ENCODE measurements at regions not wholly inside any gene's neighbourhood (a gene's known extent, or its start where the extent isn't known, plus 50 kb on each side); places are given as distances from the start of the nearest gene placed in this dataset.
A peak's percentile ranks its signal among the peaks of the same experiment; 100 is the strongest.
"Not testable (repeated sequence)": the region's sequence is repeated elsewhere in the genome, so short reads cannot be mapped to it uniquely, and the experiment has no call there.

- H3K9me3 ChIP-seq (replicated peaks) = no peaks in the 10 kb centered on the region
These were observed 200.9 kb upstream of the USP9Y start for GRCh38 chrY:12500096-12500495.

DNA sequence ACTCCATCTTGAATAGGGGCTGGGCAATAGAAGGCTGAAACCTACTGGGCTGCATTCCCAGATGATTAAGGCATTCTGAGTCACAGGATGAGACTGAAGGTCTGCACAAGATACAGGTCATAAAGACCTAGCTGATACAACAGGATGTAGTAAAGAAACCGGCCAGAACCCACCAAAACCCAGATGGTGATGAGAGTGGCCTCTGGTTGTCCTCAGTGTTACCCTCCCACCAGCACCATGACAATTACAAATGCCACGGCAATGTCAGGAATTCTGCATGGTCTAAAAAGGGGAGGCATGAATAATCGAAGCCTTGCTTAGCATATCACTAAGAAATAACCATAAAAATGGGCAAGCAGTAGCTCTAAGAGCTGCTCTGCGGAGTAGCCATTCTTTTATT is 197.0 kb upstream of the USP9Y start:
- peak; percentile 4 to 42 for DNase-seq (ENCODE audit: low read depth in 1 of 2, low spot score in 2 of 2)
- not testable (repeated sequence) for H3K4me3 ChIP-seq; H3K27me3 ChIP-seq (replicated peaks); H3K9me3 ChIP-seq (replicated peaks); H3K4me1 ChIP-seq (replicated peaks); H3K27ac ChIP-seq; H3K36me3 ChIP-seq

More at GRCh38 chrY:12500096-12500495, 200.9 kb upstream of the USP9Y start:
- Histone ChIP-seq H3K4me1 (replicated peaks) (no peaks in the 10 kb centered on the region), H3K27me3 (replicated peaks) (no peaks in the 10 kb centered on the region), H3K27ac (no peak overlapping the region), H3K36me3 (no peaks in the 10 kb centered on the region), H3K4me3 (no peak overlapping the region)
- no peak for DNase-seq (ENCODE audit: low read depth in 1 of 2, low spot score in 2 of 2)

- DNase-seq (ENCODE audit: low read depth in 1 of 2, low spot score in 2 of 2) = no peak
- H3K4me3 ChIP-seq = no peak overlapping the region
- H3K27me3 ChIP-seq (replicated peaks) = no peaks in the 10 kb centered on the region
- H3K4me1 ChIP-seq (replicated peaks) = no peaks in the 10 kb centered on the region
- H3K27ac ChIP-seq = no peak overlapping the region
- no peaks in the 10 kb centered on the region for H3K9me3 ChIP-seq (replicated peaks)
- H3K36me3 ChIP-seq = no peaks in the 10 kb centered on the region
These were observed 183.7 kb upstream of the USP9Y start for GRCh38 chrY:12517338-12517737.

GRCh38 chrY:12525206-12525605 is 175.8 kb upstream of the USP9Y start:
- Histone ChIP-seq H3K4me3 (no peak overlapping the region), H3K4me1 (replicated peaks) (no peaks in the 10 kb centered on the region), H3K27me3 (replicated peaks) (no peaks in the 10 kb centered on the region), H3K9me3 (replicated peaks) (no peaks in the 10 kb centered on the region), H3K36me3 (no peaks in the 10 kb centered on the region), H3K27ac (no peak overlapping the region)
- no peak for DNase-seq (ENCODE audit: low read depth in 1 of 2, low spot score in 2 of 2)

DNA sequence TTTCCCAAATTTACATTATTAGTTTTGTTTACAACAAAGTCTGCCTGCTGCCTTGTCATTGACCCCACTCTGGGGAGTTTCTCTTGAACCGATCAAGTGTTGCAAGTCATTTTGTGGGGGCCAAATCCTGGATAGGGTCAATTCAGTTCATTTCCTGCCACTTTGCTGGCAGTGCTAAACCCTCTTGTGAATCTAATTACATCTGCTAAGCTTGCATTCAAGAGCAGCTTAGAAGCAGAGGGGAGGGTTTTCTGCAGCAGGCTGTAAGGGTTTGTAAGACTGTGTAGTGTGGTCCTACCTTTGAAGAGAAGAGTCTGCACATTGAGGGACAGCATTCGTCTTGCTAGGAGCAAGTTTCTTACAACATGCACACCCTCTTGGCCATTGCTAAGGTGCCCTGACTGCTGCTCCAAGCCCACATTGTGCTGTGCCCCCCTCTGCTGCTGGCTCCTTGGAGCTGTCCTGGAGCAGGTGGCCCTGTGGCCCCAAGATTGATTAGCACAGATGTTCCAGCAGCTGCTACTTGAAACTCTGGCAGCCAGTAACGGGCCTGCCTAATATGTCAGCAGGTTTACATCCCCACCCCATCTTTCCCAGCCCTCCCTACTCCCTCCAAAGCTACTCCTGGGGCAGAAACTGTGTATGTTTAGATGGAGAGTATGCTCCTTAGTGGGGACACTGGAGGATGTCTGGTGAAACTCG is 174.5 kb upstream of the USP9Y start:
- H3K4me1 ChIP-seq (replicated peaks) = peaks cover 6% of the 10 kb centered on the region
- H3K27ac ChIP-seq = no peak overlapping the region
- no peaks in the 10 kb centered on the region for H3K9me3 ChIP-seq (replicated peaks)
- no peak overlapping the region for H3K4me3 ChIP-seq
- no peaks in the 10 kb centered on the region for H3K27me3 ChIP-seq (replicated peaks)
- no peak for DNase-seq (ENCODE audit: low read depth in 1 of 2, low spot score in 2 of 2)
- no peaks in the 10 kb centered on the region for H3K36me3 ChIP-seq

DNA sequence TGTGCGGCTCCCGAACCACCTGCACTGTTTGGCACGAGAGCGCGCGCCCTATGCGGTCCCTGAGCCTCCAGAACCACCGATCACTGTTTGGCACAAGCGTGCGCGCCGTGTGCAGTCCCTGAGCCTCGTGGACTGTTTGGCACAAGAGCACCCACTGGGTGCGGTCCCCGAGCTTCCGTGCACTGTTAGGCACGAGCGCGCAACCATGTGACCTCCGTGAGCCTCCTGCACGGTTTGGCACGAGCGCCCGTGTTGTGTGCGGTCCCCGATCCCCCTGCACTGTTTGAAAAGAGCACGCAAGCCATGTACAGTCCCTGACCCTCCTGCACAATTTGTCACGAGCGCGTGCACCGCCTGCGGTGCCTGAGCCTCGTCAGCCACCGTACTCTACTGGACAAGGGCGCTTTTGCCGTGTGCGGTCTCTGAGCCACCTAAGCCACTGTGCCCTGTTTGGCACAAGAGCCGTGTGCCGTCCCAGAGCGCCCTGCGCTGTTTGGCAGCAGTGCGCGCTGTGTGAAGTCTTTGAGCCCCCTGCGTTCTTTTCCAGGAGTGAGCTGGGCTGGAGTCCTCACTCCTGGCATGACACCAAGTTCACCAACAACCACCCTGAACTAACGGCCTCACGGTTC is 163.7 kb upstream of the USP9Y start:
- Histone ChIP-seq H3K27me3 (replicated peaks) (no peaks in the 10 kb centered on the region), H3K9me3 (replicated peaks) (no peaks in the 10 kb centered on the region), H3K4me3 (peak overlapping the region; percentile 38), H3K4me1 (replicated peaks) (peaks cover 9% of the 10 kb centered on the region), H3K36me3 (no peaks in the 10 kb centered on the region), H3K27ac (no peak overlapping the region)
- peak; percentile 43 to 46 for DNase-seq (ENCODE audit: low read depth in 1 of 2, low spot score in 2 of 2)

DNA sequence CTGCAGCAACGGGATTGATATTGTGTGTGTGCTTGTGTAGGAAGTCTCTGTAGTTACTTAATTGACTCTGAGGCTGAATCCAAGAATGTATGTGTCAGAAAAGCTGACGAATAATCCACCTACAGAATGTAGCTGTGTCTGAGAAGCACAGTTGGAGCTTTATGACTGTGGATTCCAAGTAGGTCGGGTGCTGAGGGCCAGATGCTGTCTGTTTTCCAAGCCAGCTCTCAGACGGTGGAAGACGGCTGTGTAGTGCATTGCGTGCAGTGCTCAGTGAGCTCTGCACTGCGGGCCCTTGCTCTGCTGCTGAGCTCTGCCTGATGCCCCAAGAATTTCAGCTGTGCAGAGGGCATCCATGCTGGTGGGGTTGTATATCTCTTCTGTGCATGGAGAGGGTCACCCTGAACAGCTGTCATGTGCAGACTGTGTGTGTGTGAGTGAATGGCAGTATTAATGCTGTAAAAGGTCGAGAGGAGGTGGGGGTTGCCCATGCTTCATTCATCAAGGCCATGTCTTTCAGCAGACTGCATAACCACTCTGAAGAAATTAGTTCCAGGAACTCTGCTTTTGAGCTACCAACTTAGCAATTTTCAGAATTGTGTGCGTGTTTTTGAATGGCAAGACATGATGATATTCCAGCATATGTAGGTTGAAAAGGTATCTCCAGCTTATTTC is 154.1 kb upstream of the USP9Y start:
- peaks cover 5% of the 10 kb centered on the region for H3K4me1 ChIP-seq (replicated peaks)
- no peaks in the 10 kb centered on the region for H3K27me3 ChIP-seq (replicated peaks)
- no peaks in the 10 kb centered on the region for H3K36me3 ChIP-seq
- no peak overlapping the region for H3K4me3 ChIP-seq
- no peak overlapping the region for H3K27ac ChIP-seq
- no peaks in the 10 kb centered on the region for H3K9me3 ChIP-seq (replicated peaks)
- no peak for DNase-seq (ENCODE audit: low read depth in 1 of 2, low spot score in 2 of 2)

GRCh38 chrY:12552471-12553283 is 148.4 kb upstream of the USP9Y start:
- Histone ChIP-seq H3K9me3 (replicated peaks) (no peaks in the 10 kb centered on the region), H3K27me3 (replicated peaks) (no peaks in the 10 kb centered on the region), H3K4me1 (replicated peaks) (peaks cover 39% of the 10 kb centered on the region), H3K27ac (peak overlapping the region; percentile 72), H3K4me3 (no peak overlapping the region), H3K36me3 (no peaks in the 10 kb centered on the region)
- DNase-seq (ENCODE audit: low read depth in 1 of 2, low spot score in 2 of 2) = peak; percentile 84 to 90

- H3K9me3 ChIP-seq (replicated peaks) = no peaks in the 10 kb centered on the region
- peak in 1 of 2 experiments; percentile 31 for DNase-seq (ENCODE audit: low read depth in 1 of 2, low spot score in 2 of 2)
- no peaks in the 10 kb centered on the region for H3K36me3 ChIP-seq
- H3K27me3 ChIP-seq (replicated peaks) = no peaks in the 10 kb centered on the region
- peak overlapping the region; percentile 72 for H3K27ac ChIP-seq
- peaks cover 39% of the 10 kb centered on the region for H3K4me1 ChIP-seq (replicated peaks)
- H3K4me3 ChIP-seq = no peak overlapping the region
These were observed 147.1 kb upstream of the USP9Y start for GRCh38 chrY:12553909-12554308.

DNA sequence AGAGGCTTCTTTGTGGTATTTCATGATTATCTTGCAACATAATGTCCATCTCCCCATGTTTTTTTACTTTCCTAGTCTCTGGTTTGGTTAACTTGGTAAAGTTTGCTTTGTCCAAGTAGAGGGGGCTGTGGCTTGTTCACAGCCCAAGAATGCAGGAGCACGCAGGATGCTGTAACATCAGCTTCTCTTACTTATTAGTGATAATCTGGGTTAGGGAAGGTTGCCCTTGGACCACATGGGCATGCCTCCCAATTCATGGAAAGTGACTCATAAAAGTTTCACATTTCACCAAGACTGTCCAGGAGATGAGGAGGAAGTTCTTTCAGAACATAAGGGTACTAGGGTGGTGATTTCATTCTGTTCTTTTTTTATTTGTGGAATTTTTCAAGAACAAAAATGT is 146.0 kb upstream of the USP9Y start:
- H3K4me3 ChIP-seq = no peak overlapping the region
- no peaks in the 10 kb centered on the region for H3K36me3 ChIP-seq
- H3K27me3 ChIP-seq (replicated peaks) = no peaks in the 10 kb centered on the region
- H3K9me3 ChIP-seq (replicated peaks) = no peaks in the 10 kb centered on the region
- DNase-seq (ENCODE audit: low read depth in 1 of 2, low spot score in 2 of 2) = peak; percentile 57 to 59
- H3K27ac ChIP-seq = peak overlapping the region; percentile 72
- peaks cover 39% of the 10 kb centered on the region for H3K4me1 ChIP-seq (replicated peaks)

DNA sequence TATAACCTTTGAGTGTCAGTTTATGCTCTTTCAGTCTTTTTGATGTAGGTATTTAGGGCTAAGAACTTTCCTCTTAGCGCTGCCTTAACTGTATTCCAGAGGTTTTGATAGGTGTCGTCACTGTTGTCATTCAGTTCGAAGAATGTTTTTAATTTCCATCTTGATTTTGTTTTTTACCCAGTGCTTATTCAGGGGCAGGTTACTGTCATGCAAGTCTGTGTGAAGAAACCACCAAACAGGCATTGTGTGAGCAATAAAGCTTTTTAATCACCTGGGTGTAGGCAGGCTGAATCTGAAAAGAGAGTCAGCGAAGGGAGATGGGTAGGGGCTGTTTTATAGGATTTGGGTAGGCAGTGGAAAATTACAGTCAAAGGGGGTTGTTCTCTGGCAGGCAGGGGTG is 142.0 kb upstream of the USP9Y start:
- Histone ChIP-seq H3K27me3 (replicated peaks) (no peaks in the 10 kb centered on the region), H3K36me3 (no peaks in the 10 kb centered on the region)
- no peak for DNase-seq (ENCODE audit: low read depth in 1 of 2, low spot score in 2 of 2)

GRCh38 chrY:12576278-12576677 is 124.8 kb upstream of the USP9Y start:
- no peaks in the 10 kb centered on the region for H3K27me3 ChIP-seq (replicated peaks)
- no peaks in the 10 kb centered on the region for H3K4me1 ChIP-seq (replicated peaks)
- DNase-seq (ENCODE audit: low read depth in 1 of 2, low spot score in 2 of 2) = no peak
- H3K4me3 ChIP-seq = no peak overlapping the region
- no peak overlapping the region for H3K27ac ChIP-seq
- no peaks in the 10 kb centered on the region for H3K36me3 ChIP-seq
- H3K9me3 ChIP-seq (replicated peaks) = no peaks in the 10 kb centered on the region

More for the DNA sequence above, 142.0 kb upstream of the USP9Y start:
- Histone ChIP-seq H3K9me3 (replicated peaks) (no peaks in the 10 kb centered on the region), H3K4me1 (replicated peaks) (peaks cover 16% of the 10 kb centered on the region), H3K27ac (no peak overlapping the region), H3K4me3 (no peak overlapping the region)

DNA sequence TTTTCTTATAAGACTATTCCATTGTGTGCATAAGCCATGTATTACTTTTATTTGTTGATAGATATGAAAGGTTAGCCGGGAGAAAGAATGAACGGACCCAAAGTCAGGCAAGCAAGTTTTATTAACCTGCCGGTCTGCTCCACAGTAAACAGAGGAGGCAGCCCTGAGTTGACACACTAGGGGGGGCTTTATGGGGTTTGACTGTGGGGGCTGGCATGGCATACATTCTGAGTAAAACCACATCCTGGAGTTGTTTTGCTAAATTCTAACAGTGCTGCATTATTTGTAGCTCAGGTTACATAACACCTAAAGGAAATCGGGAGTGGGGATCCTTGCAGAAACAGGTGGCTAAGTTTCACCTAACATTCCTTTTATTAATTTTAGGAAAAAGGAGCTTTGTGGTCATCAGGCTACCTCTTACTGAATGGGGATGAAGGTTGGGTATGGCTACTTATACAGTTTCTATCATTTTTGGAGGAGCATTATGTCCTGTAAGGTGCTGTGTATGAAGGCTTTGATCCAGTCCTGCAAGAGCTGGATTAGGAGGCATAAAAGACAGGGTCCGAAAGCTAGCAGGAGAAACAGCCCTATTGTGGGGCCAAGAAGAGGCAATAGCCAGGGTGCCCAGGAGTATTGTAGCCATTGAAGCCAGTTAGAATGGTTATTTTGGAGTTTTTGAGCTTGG is 107.4 kb upstream of the USP9Y start:
- Histone ChIP-seq H3K36me3 (no peaks in the 10 kb centered on the region), H3K27me3 (replicated peaks) (no peaks in the 10 kb centered on the region), H3K4me1 (replicated peaks) (peaks cover 15% of the 10 kb centered on the region), H3K9me3 (replicated peaks) (no peaks in the 10 kb centered on the region), H3K27ac (no peak overlapping the region), H3K4me3 (no peak overlapping the region)
- no peak for DNase-seq (ENCODE audit: low read depth in 1 of 2, low spot score in 2 of 2)
